A549 (cell line): ENCODE measurements at regions not wholly inside any gene's neighbourhood (a gene's known extent, or its start where the extent isn't known, plus 50 kb on each side); places are given as distances from the start of the nearest gene placed in this dataset.

Experiments used
- CTCF ChIP-seq: fragments of >200 bp; sonication (Bioruptor Twin); formaldehyde crosslinking; IDR thresholded peaks from 3 replicates; pipeline ENCODE4 v1.5.1; 2016
- FOSL2 ChIP-seq, 2 experiments: fragments of 450-650 bp in 1 of 2; fragments of >200 bp in 1 of 2; sonication (Bioruptor Twin) in 1 of 2; formaldehyde crosslinking; IDR thresholded peaks; 2 replicates each; pipeline versions ENCODE4 v1.5.0 to v1.6.1; 2016 to 2020; ENCODE audit warnings: mild to moderate bottlenecking in 1 of 2, moderate library complexity in 1 of 2
- HDAC2 ChIP-seq: fragments of 200-600 bp; sonication (generic); IDR thresholded peaks from 2 replicates; pipeline ENCODE4 v1.6.1; 2016
- MAZ ChIP-seq: fragments of 150-350 bp; IDR thresholded peaks from 2 replicates; pipeline ENCODE4 v1.6.1; 2014; ENCODE audit warnings: antibody characterized with exemption, low read depth, low read length, borderline replicate concordance
- POLR2A ChIP-seq: IDR thresholded peaks from 2 replicates; pipeline ENCODE4 v1.6.1; 2012; ENCODE audit warnings: mild to moderate bottlenecking, low read length
- SMC3 ChIP-seq: fragments of >200 bp; sonication (Bioruptor Twin); formaldehyde crosslinking; IDR thresholded peaks from 3 replicates; pipeline ENCODE4 v1.6.1; 2018; ENCODE audit warnings: inconsistent platforms
- USF2 ChIP-seq: fragments of 450-650 bp; IDR thresholded peaks from 2 replicates; pipeline ENCODE4 v1.6.1; 2014; ENCODE audit warnings: antibody characterized with exemption
- ZC3H11A ChIP-seq: fragments of 450-650 bp; IDR thresholded peaks from 2 replicates; pipeline ENCODE4 v1.6.1; 2014; ENCODE audit warnings: antibody characterized with exemption, mild to moderate bottlenecking

- no peak for TF ChIP-seq POLR2A
- TF ChIP-seq USF2: no peak
- no peak for TF ChIP-seq CTCF
- no peak for TF ChIP-seq HDAC2
- TF ChIP-seq MAZ: no peak
- no peak for TF ChIP-seq SMC3
- no peak for TF ChIP-seq ZC3H11A
- TF ChIP-seq FOSL2 (IDR thresholded peaks at IDR 0.05): no peak
- TF ChIP-seq FOSL2 (CRISPR knock-in tag; IDR thresholded peaks at IDR 0.05): no peak
Measured at GRCh38 chr18:63070767-63071502, 248.6 kb downstream of the BCL2 start.
